ENCODE measurements at regions not wholly inside any gene's neighbourhood (a gene's known extent, or its start where the extent isn't known, plus 50 kb on each side); places are given as distances from the start of the nearest gene placed in this dataset.
"Not testable (repeated sequence)": the region's sequence is repeated elsewhere in the genome, so short reads cannot be mapped to it uniquely, and the experiment has no call there.

- Mint-ChIP-seq H3K36me3 (ENCODE audit: insufficient read depth) (no peaks in the 10 kb centered on the region), H3K4me1 (ENCODE audit: low read depth in 2 of 2) (no peaks in the 10 kb centered on the region), H3K27me3 (no peaks in the 10 kb centered on the region), H3K9me3 (peaks cover 2 to 7% of the 10 kb centered on the region in 2 donors), H3K27ac (no peak overlapping the region), H3K4me3 (no peak overlapping the region)
- no peak for DNase-seq
- no peak for ATAC-seq (replicated peaks)
Observed at GRCh38 chr10:90288391-90288933, 569.4 kb downstream of the HTR7 start.

DNA sequence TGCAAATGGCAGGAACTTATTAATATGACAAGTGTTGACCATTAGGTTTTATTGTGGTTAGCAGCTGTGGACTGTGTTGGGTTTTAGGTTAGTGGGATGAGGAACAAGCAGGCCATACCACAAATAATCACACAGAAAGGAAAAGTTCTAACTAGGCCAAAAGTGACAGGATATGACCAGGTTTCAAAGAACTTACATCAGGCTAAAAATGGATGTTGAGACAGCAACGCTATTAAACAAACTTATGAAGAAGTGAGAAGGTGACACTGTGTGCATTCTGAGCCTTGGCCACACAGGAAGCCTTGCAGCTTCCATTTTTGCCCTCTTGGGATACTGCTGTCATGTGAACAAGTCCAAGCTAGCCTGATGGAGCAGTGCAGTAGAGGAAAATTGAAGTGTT lies 568.8 kb downstream of the HTR7 start:
- DNase-seq (no peak), ATAC-seq (replicated peaks) (no peak)
- H3K4me3 Mint-ChIP-seq = no peak overlapping the region
- no peaks in the 10 kb centered on the region for H3K27me3 Mint-ChIP-seq
- no peaks in the 10 kb centered on the region for H3K36me3 Mint-ChIP-seq (ENCODE audit: insufficient read depth)
- no peak overlapping the region for H3K27ac Mint-ChIP-seq
- H3K9me3 Mint-ChIP-seq = peaks cover 2 to 7% of the 10 kb centered on the region in 2 donors
- no peaks in the 10 kb centered on the region for H3K4me1 Mint-ChIP-seq (ENCODE audit: low read depth in 2 of 2)

- no peak for ATAC-seq (replicated peaks)
- no peak for DNase-seq
- no peaks in the 10 kb centered on the region for H3K27me3 Mint-ChIP-seq
- H3K27ac Mint-ChIP-seq = no peak overlapping the region
- H3K4me3 Mint-ChIP-seq = no peak overlapping the region
- H3K9me3 Mint-ChIP-seq = peaks cover 7 to 9% of the 10 kb centered on the region in 2 donors
- H3K4me1 Mint-ChIP-seq (ENCODE audit: low read depth in 2 of 2) = no peaks in the 10 kb centered on the region
- no peaks in the 10 kb centered on the region for H3K36me3 Mint-ChIP-seq (ENCODE audit: insufficient read depth)
Observed at GRCh38 chr10:90293616-90294015, 564.2 kb downstream of the HTR7 start.

GRCh38 chr10:90294821-90295540 lies 562.9 kb downstream of the HTR7 start:
- H3K36me3 Mint-ChIP-seq (ENCODE audit: insufficient read depth); H3K27ac Mint-ChIP-seq; H3K4me1 Mint-ChIP-seq (ENCODE audit: low read depth in 2 of 2); DNase-seq; H3K27me3 Mint-ChIP-seq; ATAC-seq (replicated peaks); H3K4me3 Mint-ChIP-seq: not testable (repeated sequence)
- H3K9me3 Mint-ChIP-seq = peaks cover 9 to 12% of the 10 kb centered on the region in 2 donors

DNA sequence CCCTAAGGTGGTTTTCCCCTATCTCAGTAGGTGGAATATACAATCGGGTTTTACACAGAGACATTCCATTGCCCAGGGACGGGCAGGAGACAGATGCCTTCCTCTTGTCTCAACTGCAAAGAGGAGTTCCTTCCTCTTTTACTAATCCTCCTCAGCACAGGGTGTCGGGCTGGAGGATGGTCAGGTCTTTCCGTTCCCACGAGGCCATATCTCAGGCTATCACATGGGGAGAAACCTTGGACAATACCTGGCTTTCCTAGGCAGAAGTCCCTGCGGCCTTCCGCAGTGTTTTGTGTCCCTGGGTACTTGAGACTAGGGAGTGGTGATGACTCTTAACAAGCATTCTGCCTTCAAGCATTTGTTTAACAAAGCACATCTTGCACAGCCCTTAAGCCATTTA lies 555.8 kb downstream of the HTR7 start:
- H3K4me3 Mint-ChIP-seq; H3K27ac Mint-ChIP-seq; H3K27me3 Mint-ChIP-seq; H3K4me1 Mint-ChIP-seq (ENCODE audit: low read depth in 2 of 2); H3K9me3 Mint-ChIP-seq; H3K36me3 Mint-ChIP-seq (ENCODE audit: insufficient read depth); DNase-seq; ATAC-seq (replicated peaks): not testable (repeated sequence)

DNA sequence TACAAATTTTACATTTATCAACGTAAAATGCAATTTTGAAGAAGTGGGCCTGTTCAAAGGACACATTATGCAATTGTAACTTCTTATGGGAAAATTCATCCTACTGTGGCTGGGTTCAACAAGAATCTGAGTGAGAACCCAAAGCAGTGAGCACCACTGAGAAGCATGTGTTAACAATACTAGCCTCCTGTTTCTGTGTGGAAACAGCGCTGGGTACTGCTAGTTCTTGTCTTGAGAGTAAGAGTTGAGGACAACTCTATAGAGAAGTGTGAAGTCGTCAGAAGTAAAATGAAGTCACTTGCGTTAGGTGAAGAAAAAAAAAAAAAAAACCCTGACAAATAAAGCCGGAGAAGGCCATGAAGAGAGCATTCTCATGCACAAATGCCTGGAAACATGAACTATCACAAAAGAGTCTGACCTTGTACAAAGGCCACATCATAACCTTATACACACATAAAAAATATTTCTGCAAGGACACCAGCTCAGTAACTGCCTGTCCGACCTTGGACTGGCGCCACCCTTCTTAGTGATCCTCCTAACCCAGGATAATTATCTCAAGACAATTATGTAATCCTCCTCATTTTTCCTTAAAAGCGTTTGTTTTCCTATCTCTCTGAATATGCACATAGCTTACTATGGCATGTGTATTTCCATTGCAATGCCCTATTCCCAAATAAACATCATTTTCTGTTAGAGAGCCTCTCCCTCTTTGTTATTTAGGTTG lies 554.9 kb downstream of the HTR7 start:
- H3K27me3 Mint-ChIP-seq = no peaks in the 10 kb centered on the region
- H3K9me3 Mint-ChIP-seq = peaks cover 3 to 7% of the 10 kb centered on the region in 2 donors
- DNase-seq (no peak), ATAC-seq (replicated peaks) (no peak)
- H3K4me3 Mint-ChIP-seq = no peak overlapping the region
- no peaks in the 10 kb centered on the region for H3K4me1 Mint-ChIP-seq (ENCODE audit: low read depth in 2 of 2)
- no peak overlapping the region for H3K27ac Mint-ChIP-seq
- no peaks in the 10 kb centered on the region for H3K36me3 Mint-ChIP-seq (ENCODE audit: insufficient read depth)

- DNase-seq (no peak), ATAC-seq (replicated peaks) (no peak)
- Mint-ChIP-seq H3K36me3 (ENCODE audit: insufficient read depth) (no peaks in the 10 kb centered on the region), H3K4me3 (no peak overlapping the region), H3K4me1 (ENCODE audit: low read depth in 2 of 2) (no peaks in the 10 kb centered on the region), H3K27me3 (no peaks in the 10 kb centered on the region), H3K9me3 (peaks cover 2 to 18% of the 10 kb centered on the region in 2 donors), H3K27ac (no peak overlapping the region)
Observed at GRCh38 chr10:90304533-90304932, 553.3 kb downstream of the HTR7 start.

- Mint-ChIP-seq H3K27me3 (no peaks in the 10 kb centered on the region), H3K36me3 (ENCODE audit: insufficient read depth) (no peaks in the 10 kb centered on the region), H3K9me3 (peaks cover 2 to 13% of the 10 kb centered on the region in 2 donors), H3K27ac (no peak overlapping the region), H3K4me3 (no peak overlapping the region), H3K4me1 (ENCODE audit: low read depth in 2 of 2) (no peaks in the 10 kb centered on the region)
- DNase-seq = no peak
- no peak for ATAC-seq (replicated peaks)
Observed at GRCh38 chr10:90306187-90306586, 551.7 kb downstream of the HTR7 start.

DNA sequence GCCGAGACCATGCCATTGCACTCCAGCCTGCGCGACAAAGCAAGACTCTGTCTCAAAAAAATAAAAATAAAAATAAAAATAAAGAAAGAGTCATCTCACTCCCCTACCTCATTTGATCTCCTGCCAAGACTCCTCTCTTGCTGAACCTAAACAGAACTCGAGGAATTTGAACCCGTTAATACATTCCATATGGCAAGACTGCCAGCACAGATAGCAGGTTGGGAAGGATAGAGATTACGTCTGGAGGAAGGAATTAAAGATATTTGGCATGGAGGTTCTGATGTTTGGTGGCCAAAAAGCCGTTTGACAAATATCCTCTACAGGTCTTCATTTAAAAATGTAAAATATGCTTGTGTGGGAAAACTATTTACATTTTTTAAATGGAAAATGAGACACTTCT lies 549.6 kb downstream of the HTR7 start:
- Mint-ChIP-seq H3K36me3 (ENCODE audit: insufficient read depth) (no peaks in the 10 kb centered on the region), H3K4me1 (ENCODE audit: low read depth in 2 of 2) (no peaks in the 10 kb centered on the region), H3K9me3 (peaks cover 4 to 17% of the 10 kb centered on the region in 2 donors), H3K27me3 (no peaks in the 10 kb centered on the region), H3K27ac (no peak overlapping the region), H3K4me3 (no peak overlapping the region)
- DNase-seq = no peak
- ATAC-seq (replicated peaks) = no peak

- no peak for ATAC-seq (replicated peaks)
- H3K27me3 Mint-ChIP-seq = no peaks in the 10 kb centered on the region
Observed at GRCh38 chr10:90313576-90314325, 544.1 kb downstream of the HTR7 start.

DNA sequence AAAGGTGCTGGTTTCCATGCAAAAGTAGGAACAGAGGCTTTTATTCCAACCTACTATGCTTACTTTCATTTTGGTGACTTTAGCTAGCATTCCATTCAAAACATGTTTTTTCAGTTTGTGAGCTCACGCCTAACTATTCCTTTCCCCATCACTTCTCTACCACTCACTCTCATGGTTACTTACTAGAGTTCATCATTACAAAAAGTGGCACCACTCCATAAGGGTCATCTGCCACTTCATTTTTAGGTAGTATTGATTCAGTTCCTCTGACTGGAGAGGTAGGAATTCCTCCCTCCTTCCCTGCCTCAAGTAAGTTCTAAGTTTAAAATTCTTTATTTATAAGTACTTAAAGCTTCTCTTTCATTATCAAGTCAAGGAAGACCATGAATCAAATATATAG lies 543.1 kb downstream of the HTR7 start:
- no peaks in the 10 kb centered on the region for H3K27me3 Mint-ChIP-seq
- H3K27ac Mint-ChIP-seq = no peak overlapping the region
- H3K9me3 Mint-ChIP-seq = peaks cover 2 to 9% of the 10 kb centered on the region in 2 donors
- no peaks in the 10 kb centered on the region for H3K4me1 Mint-ChIP-seq (ENCODE audit: low read depth in 2 of 2)
- H3K4me3 Mint-ChIP-seq = no peak overlapping the region
- no peaks in the 10 kb centered on the region for H3K36me3 Mint-ChIP-seq (ENCODE audit: insufficient read depth)
- DNase-seq = no peak
- no peak for ATAC-seq (replicated peaks)

More at GRCh38 chr10:90313576-90314325, 544.1 kb downstream of the HTR7 start:
- H3K4me3 Mint-ChIP-seq = no peak overlapping the region
- no peak overlapping the region for H3K27ac Mint-ChIP-seq
- no peak for DNase-seq
- H3K36me3 Mint-ChIP-seq (ENCODE audit: insufficient read depth) = no peaks in the 10 kb centered on the region
- H3K9me3 Mint-ChIP-seq = peaks cover 4 to 18% of the 10 kb centered on the region in 2 donors
- H3K4me1 Mint-ChIP-seq (ENCODE audit: low read depth in 2 of 2) = no peaks in the 10 kb centered on the region

- Mint-ChIP-seq H3K4me1 (ENCODE audit: low read depth in 2 of 2) (no peaks in the 10 kb centered on the region), H3K9me3 (peaks cover 2 to 9% of the 10 kb centered on the region in 2 donors), H3K4me3 (no peak overlapping the region), H3K27ac (no peak overlapping the region), H3K27me3 (no peaks in the 10 kb centered on the region), H3K36me3 (ENCODE audit: insufficient read depth) (no peaks in the 10 kb centered on the region)
- DNase-seq (no peak), ATAC-seq (replicated peaks) (no peak)
Observed at GRCh38 chr10:90317172-90317571, 540.7 kb downstream of the HTR7 start.

DNA sequence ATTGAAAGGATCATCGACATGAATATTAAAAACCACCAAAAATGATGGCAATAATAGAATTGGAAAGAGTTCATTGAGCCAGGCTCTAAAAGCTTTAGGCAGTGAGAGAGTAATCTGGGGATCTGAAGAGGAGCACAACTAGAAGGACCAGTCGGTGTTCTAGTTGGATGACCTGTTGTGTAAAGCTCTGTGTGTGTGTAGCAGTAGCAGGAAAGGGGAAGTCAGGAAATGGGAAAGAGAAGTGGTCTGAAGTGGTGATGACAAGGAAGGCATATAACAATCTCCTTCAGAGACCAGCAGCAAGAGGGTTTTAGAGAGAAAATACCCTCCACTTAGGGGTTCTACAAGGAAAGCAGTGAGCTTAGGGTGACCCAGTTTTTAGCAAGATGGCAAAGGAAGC lies 539.2 kb downstream of the HTR7 start:
- DNase-seq (no peak), ATAC-seq (replicated peaks) (no peak)
- no peaks in the 10 kb centered on the region for H3K4me1 Mint-ChIP-seq (ENCODE audit: low read depth in 2 of 2)
- H3K9me3 Mint-ChIP-seq = peaks cover 0 to 9% of the 10 kb centered on the region in 2 donors
- no peaks in the 10 kb centered on the region for H3K36me3 Mint-ChIP-seq (ENCODE audit: insufficient read depth)
- no peaks in the 10 kb centered on the region for H3K27me3 Mint-ChIP-seq
- no peak overlapping the region for H3K4me3 Mint-ChIP-seq
- H3K27ac Mint-ChIP-seq = no peak overlapping the region
